ENCODE measurements at regions not wholly inside any gene's neighbourhood (a gene's known extent, or its start where the extent isn't known, plus 50 kb on each side); places are given as distances from the start of the nearest gene placed in this dataset.

GRCh38 chr7:57354679-57355338 lies 95.2 kb upstream of the ZNF716 start:
- TF ChIP-seq, protein P1, sequence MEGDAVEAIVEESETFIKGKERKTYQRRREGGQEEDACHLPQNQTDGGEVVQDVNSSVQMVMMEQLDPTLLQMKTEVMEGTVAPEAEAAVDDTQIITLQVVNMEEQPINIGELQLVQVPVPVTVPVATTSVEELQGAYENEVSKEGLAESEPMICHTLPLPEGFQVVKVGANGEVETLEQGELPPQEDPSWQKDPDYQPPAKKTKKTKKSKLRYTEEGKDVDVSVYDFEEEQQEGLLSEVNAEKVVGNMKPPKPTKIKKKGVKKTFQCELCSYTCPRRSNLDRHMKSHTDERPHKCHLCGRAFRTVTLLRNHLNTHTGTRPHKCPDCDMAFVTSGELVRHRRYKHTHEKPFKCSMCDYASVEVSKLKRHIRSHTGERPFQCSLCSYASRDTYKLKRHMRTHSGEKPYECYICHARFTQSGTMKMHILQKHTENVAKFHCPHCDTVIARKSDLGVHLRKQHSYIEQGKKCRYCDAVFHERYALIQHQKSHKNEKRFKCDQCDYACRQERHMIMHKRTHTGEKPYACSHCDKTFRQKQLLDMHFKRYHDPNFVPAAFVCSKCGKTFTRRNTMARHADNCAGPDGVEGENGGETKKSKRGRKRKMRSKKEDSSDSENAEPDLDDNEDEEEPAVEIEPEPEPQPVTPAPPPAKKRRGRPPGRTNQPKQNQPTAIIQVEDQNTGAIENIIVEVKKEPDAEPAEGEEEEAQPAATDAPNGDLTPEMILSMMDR (IDR thresholded peaks at IDR 0.05; ENCODE audit: insufficient read depth, low read length) = no peak
- TF ChIP-seq POLR2AphosphoS5 (IDR thresholded peaks at IDR 0.05; ENCODE audit: low read depth) = no peak
- no peak for TF ChIP-seq GABPA (IDR thresholded peaks at IDR 0.05; ENCODE audit: low read depth)
